ENCODE measurements at regions not wholly inside any gene's neighbourhood (a gene's known extent, or its start where the extent isn't known, plus 50 kb on each side); places are given as distances from the start of the nearest gene placed in this dataset.
"Not testable (repeated sequence)": the region's sequence is repeated elsewhere in the genome, so short reads cannot be mapped to it uniquely, and the experiment has no call there.

DNA sequence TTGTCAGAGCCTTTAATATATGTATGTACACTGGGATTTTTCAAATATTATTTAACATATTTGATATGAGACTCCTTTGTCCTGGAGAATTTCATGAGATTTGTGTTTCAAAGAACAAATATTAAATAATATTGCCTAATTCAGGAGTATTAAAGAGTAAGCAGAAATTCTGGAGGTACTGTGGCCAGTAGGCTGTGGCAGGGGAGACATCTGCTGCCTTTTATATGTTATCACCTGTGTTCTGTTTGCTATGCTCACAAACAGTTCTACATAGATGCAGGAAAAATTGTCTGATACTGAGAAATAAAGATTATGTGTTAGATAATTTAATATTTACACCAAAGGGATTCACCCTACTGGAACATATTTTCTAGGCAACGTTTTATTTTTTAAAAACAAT lies 395.4 kb upstream of the SLC35B3 start:
- in situ Hi-C loops (cut with MboI; ENCODE audit: low sequenced_read_pairs) = no loop called here

DNA sequence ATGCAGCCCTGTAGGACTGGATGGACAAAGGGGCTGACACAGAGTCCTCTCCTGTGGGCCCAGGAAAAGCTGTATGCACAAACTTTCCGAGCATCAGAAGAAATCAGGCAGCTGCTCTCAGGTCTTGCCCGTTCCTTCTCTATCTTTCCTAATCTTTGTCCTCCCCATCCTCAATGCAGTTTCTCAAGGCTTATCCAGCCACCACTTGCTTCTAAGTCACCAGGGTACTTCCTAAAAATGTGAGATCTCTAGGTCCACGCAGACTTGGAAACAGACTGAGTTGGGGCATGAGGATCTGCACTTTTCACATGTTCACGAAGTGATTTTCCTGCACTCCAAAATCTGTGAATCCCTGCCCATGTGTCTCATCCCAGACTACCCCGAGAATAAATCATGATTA lies 394.5 kb upstream of the SLC35B3 start:
- in situ Hi-C loops (cut with MboI; ENCODE audit: low sequenced_read_pairs) = no loop called here

GRCh38 chr6:8829296-8829695 lies 394.0 kb upstream of the SLC35B3 start:
- in situ Hi-C loops (cut with MboI; ENCODE audit: low sequenced_read_pairs) = no loop called here

- in situ Hi-C loops (cut with MboI; ENCODE audit: low sequenced_read_pairs) = no loop called here
Measured at GRCh38 chr6:8828376-8828775, 393.0 kb upstream of the SLC35B3 start.

- in situ Hi-C loops (cut with MboI; ENCODE audit: low sequenced_read_pairs) = no loop called here
Measured at GRCh38 chr6:8825726-8826125, 390.4 kb upstream of the SLC35B3 start.

GRCh38 chr6:8821981-8822381 lies 386.6 kb upstream of the SLC35B3 start:
- in situ Hi-C loops (cut with MboI; ENCODE audit: low sequenced_read_pairs) = no loop called here

DNA sequence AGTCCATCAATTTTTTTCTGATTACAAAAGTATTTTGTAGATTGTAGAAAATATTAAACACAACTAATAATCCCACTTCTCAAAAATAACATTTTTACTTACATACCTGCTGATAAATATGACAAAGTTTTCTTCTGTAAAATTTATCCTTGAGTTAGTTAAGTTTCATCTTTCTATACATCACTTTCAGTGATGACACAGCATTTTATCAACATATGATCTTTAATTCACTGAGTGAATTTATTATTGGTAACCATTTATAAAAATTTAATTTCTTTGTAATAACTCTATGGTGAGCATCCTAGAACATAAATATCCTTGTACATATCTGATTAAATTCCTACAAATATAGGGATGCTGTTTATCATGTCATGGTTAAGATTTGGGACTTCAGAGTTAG lies 385.0 kb upstream of the SLC35B3 start:
- in situ Hi-C loops (cut with MboI; ENCODE audit: low sequenced_read_pairs) = no loop called here

DNA sequence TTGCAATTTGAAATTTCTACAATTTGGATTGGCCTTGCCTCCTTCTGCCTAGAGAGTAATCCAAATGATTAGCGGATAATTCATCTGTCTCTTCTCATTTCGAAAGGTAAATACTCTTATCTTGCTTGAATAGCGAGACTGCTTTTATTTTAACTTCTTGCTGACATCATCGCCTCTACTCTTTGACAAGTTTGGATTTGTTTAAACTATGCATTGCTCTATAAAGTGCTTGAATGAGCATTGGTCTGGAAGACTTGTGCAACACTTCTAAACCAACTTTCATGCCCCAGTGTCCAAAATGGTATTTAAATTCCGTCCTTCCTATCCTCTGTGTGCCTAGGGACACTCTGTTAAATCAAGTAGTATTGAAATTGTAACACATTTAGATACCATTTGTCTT lies 384.1 kb upstream of the SLC35B3 start:
- in situ Hi-C loops (cut with MboI; ENCODE audit: low sequenced_read_pairs) = no loop called here

DNA sequence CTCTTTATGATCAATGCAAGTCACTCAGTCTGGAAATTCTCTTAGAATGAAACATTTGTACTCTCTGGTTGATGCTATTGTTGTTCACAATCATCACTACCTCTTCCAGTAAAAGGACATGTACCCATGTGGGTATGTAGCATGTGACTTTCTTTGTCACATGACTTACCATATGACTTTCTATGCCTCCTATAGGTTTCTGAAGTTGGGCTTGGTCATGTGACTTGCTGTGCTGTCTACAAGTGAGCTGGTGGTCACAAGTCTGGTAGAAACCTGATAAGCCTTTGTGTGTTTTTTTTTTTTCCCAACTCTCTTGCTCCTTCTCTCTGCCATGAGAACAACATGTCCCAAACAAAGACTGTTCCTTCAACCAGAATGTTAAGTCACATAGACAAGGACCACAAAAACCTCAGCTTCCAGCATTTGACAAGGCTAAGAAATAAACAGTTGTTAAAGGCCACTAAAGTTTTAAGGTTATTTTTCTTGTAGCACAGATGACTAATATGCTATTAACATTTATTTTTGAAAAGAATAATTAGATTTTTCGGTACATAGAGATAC lies 379.2 kb upstream of the SLC35B3 start:
- in situ Hi-C loops (cut with MboI; ENCODE audit: low sequenced_read_pairs) = no loop called here

- in situ Hi-C loops (cut with MboI; ENCODE audit: low sequenced_read_pairs) = no loop called here
Measured at GRCh38 chr6:8810325-8810724, 375.0 kb upstream of the SLC35B3 start.

DNA sequence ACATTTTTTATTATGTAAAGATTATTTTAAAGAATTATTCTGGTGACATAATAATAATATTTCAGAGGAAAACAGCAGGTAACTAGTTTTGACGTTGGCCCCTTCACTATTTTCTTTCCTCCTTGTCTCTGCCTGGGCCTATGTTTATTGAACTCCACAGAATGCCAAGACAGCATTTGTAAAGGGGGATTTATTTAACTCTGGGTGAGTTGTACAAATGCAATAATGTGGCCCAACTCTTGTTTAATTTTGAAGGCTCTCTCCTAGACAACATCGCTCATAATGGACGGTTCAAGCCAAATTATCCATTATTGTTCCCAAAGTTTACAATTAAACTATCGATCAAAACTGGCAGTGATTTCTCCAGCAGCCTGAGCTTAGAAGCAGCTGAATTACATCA lies 374.3 kb upstream of the SLC35B3 start:
- in situ Hi-C loops (cut with MboI; ENCODE audit: low sequenced_read_pairs) = no loop called here

DNA sequence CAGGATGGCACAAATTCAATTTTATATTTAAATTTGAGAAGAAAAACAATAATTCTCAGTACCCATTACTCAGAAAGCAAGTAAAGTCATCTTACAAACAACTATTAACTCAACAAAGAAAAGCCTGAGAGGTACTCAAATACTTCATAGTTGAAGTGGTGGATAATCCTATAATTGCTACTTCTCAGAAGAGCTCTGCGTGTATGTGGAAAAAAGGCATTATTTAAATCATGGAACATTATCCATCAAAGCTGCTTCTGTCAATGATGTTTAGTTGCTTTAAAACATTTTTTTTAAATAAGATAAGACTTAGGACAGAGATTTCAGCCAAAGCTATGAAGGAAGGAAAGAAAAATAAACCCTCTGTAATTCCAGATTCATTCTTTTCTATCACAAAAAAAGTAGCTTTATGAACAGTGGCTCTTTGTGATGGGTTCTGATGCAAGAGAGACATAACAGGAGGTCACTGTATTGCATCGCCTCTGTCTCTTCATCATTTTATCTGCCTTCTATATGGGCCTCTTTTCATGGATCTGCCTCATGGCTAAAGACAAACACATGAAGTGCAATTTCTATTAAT lies 367.9 kb upstream of the SLC35B3 start:
- in situ Hi-C loops (cut with MboI; ENCODE audit: low sequenced_read_pairs) = no loop called here

GRCh38 chr6:8802397-8802796 lies 367.1 kb upstream of the SLC35B3 start:
- in situ Hi-C loops (cut with MboI; ENCODE audit: low sequenced_read_pairs) = not testable (repeated sequence)

GRCh38 chr6:8794420-8794819 lies 359.1 kb upstream of the SLC35B3 start:
- in situ Hi-C loops (cut with MboI; ENCODE audit: low sequenced_read_pairs) = no loop called here

- in situ Hi-C loops (cut with MboI; ENCODE audit: low sequenced_read_pairs) = no loop called here
Measured at GRCh38 chr6:8789878-8790277, 354.5 kb upstream of the SLC35B3 start.

DNA sequence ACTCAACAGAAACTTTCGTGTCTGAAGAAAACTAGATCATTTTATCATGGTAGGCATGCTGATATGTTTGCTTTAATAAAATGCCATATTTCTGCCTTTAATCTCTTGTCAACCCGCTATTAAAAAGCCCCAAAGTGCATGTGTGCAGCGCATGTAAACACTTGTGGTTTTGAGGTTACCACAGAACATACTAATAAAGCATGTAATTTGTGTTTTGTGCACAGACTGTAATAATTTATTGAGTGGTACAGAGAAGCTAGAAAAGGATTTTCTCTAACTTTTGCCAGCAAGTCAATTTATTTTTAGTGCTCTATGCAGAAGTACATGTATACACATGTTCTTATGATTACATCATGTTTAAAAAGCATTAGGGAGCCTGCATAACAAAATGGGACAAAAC lies 349.9 kb upstream of the SLC35B3 start:
- in situ Hi-C loops (cut with MboI; ENCODE audit: low sequenced_read_pairs) = no loop called here

DNA sequence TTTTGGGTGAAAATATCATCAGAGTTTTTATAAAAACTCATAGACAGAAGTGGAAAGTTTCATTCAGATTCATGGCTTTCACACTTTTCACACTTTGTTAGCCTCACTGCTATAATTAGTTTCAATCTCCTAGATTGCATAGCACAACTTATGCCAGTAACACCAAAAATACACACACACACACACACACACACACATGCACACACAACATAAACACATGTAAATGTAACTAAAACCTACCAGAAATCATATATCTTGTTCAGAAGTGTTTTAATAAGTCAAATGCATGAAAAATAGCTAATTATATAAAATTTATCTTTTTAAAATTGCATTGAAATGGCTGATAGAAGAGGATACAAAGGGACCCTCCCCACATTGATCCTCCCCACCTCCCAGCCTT lies 347.8 kb upstream of the SLC35B3 start:
- in situ Hi-C loops (cut with MboI; ENCODE audit: low sequenced_read_pairs) = no loop called here

DNA sequence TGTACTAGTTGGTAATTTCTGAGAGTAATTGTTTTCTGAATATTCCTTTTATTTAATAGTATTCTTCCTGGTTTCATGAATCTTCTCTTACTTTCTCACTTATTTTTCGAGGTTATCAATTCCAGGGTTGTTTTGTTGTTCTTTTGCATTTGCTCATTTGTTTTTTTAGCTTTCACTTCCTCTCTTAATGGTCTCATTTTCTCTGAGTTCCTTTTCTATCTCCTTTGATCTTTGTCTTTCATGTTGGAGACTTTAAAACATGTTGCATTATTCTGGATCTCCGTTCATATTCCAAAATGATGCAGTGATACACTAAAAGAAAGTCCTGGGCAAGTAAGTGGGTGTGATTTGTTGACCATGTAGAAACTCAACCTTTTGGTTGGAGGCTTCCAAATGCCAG lies 345.3 kb upstream of the SLC35B3 start:
- in situ Hi-C loops (cut with MboI; ENCODE audit: low sequenced_read_pairs) = no loop called here

- in situ Hi-C loops (cut with MboI; ENCODE audit: low sequenced_read_pairs) = no loop called here
Measured at GRCh38 chr6:8764733-8765132, 329.4 kb upstream of the SLC35B3 start.

DNA sequence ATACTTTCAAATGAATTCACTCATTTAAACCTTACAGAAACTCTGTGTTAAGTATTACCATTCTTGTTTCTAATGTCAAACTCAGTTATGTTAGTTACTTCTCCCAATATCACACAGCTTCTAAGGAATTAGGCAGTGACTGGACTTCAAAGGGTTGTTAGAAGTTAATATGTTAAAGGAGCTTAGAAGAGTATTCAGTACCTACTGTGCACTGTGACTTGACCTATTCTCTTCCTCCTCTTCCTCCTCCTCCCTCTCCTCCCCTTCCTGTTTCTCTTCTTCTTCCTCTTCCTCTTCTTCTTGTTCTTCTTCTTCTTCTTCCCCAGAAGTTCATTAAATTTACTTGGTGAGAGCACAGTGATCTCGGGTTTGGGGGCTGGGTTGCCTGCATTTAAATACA lies 325.6 kb upstream of the SLC35B3 start:
- in situ Hi-C loops (cut with MboI; ENCODE audit: low sequenced_read_pairs) = no loop called here

DNA sequence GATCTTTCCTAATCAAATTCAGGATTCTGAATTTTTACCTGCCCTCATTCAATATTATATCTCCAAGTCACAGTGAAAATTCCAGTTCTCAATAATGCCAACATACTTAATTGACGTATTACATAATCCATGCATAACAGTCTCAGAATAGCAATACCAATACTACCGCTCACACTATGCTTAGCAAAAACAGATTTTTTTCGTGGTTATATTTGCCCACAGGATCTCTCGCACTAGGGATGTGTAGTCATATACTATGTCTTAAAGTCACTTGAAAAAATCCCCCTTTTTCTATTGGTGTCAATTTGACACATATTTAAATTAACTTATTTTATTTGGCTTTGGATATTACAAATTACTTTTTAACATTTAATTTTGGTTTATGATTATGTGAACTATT lies 323.1 kb upstream of the SLC35B3 start:
- in situ Hi-C loops (cut with MboI; ENCODE audit: low sequenced_read_pairs) = no loop called here

GRCh38 chr6:8750627-8751026 lies 315.3 kb upstream of the SLC35B3 start:
- in situ Hi-C loops (cut with MboI; ENCODE audit: low sequenced_read_pairs) = no loop called here

- in situ Hi-C loops (cut with MboI; ENCODE audit: low sequenced_read_pairs) = no loop called here
Measured at GRCh38 chr6:8749465-8749864, 314.1 kb upstream of the SLC35B3 start.

Data from HL-60/S4 treated with phorbol 12-myristate 13-acetate at 8.2 ng/mL for 4 days and 3 days (cell line).